ENCODE measurements at regions not wholly inside any gene's neighbourhood (a gene's known extent, or its start where the extent isn't known, plus 50 kb on each side); places are given as distances from the start of the nearest gene placed in this dataset.

- no peak for TF ChIP-seq POLR2A (IDR thresholded peaks at IDR 0.05)
- TF ChIP-seq, protein P1, sequence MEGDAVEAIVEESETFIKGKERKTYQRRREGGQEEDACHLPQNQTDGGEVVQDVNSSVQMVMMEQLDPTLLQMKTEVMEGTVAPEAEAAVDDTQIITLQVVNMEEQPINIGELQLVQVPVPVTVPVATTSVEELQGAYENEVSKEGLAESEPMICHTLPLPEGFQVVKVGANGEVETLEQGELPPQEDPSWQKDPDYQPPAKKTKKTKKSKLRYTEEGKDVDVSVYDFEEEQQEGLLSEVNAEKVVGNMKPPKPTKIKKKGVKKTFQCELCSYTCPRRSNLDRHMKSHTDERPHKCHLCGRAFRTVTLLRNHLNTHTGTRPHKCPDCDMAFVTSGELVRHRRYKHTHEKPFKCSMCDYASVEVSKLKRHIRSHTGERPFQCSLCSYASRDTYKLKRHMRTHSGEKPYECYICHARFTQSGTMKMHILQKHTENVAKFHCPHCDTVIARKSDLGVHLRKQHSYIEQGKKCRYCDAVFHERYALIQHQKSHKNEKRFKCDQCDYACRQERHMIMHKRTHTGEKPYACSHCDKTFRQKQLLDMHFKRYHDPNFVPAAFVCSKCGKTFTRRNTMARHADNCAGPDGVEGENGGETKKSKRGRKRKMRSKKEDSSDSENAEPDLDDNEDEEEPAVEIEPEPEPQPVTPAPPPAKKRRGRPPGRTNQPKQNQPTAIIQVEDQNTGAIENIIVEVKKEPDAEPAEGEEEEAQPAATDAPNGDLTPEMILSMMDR (IDR thresholded peaks at IDR 0.05 in 4 of 5, conservative IDR thresholded peaks at IDR 0.05 in 1 of 5), result no peak
Observed at GRCh38 chr3:72371431-72371830, 476.8 kb downstream of the SHQ1 start.

All from gastrocnemius medialis (tissue), 4 donors.